CD4-positive, alpha-beta T cell treated with Interleukin-21 for 1 hour (primary cell): ENCODE measurements at regions not wholly inside any gene's neighbourhood (a gene's known extent, or its start where the extent isn't known, plus 50 kb on each side); places are given as distances from the start of the nearest gene placed in this dataset.
"Not testable (repeated sequence)": the region's sequence is repeated elsewhere in the genome, so short reads cannot be mapped to it uniquely, and the experiment has no call there.

Experiments used
- DNase-seq: peaks from one replicate; pipeline ENCODE4 v3.0.0-alpha.2; 2020

GRCh38 chr5:56731473-56731872 is 83.9 kb upstream of the MAP3K1 start:
- not testable (repeated sequence) for DNase-seq

GRCh38 chr5:56729488-56729887 is 85.9 kb upstream of the MAP3K1 start:
- DNase-seq: no peak

GRCh38 chr5:56725711-56726411 is 89.5 kb upstream of the MAP3K1 start:
- peak; percentile 5 for DNase-seq

GRCh38 chr5:56724857-56725256 is 90.5 kb upstream of the MAP3K1 start:
- DNase-seq: not testable (repeated sequence)

GRCh38 chr5:56722317-56722716 is 93.0 kb upstream of the MAP3K1 start:
- DNase-seq: no peak

GRCh38 chr5:56717253-56717987 is 97.9 kb upstream of the MAP3K1 start:
- no peak for DNase-seq

- no peak for DNase-seq
Observed at GRCh38 chr5:56715986-56716385, 99.4 kb upstream of the MAP3K1 start.

- no peak for DNase-seq
Observed at GRCh38 chr5:56712895-56713591, 102.3 kb upstream of the MAP3K1 start.

GRCh38 chr5:56710826-56711590 is 104.3 kb upstream of the MAP3K1 start:
- DNase-seq: peak; percentile 29

- no peak for DNase-seq
Observed at GRCh38 chr5:56706504-56706903, 108.8 kb upstream of the MAP3K1 start.

GRCh38 chr5:56705217-56705616 is 110.1 kb upstream of the MAP3K1 start:
- no peak for DNase-seq

- DNase-seq: no peak
Observed at GRCh38 chr5:56703952-56704351, 111.4 kb upstream of the MAP3K1 start.

GRCh38 chr5:56700711-56701110 is 114.6 kb upstream of the MAP3K1 start:
- peak; percentile 29 for DNase-seq

GRCh38 chr5:56699538-56699937 is 115.8 kb upstream of the MAP3K1 start:
- DNase-seq: no peak

- no peak for DNase-seq
Observed at GRCh38 chr5:56698463-56699381, 116.6 kb upstream of the MAP3K1 start.

GRCh38 chr5:56696900-56697299 is 118.4 kb upstream of the MAP3K1 start:
- DNase-seq: peak; percentile 49

- DNase-seq: no peak
Observed at GRCh38 chr5:56693220-56693579, 122.1 kb upstream of the MAP3K1 start.

- DNase-seq: peak; percentile 50
Observed at GRCh38 chr5:56692359-56693219, 122.8 kb upstream of the MAP3K1 start.

GRCh38 chr5:56688402-56688801 is 126.9 kb upstream of the MAP3K1 start:
- no peak for DNase-seq

GRCh38 chr5:56686337-56687195 is 128.8 kb upstream of the MAP3K1 start:
- no peak for DNase-seq
